ENCODE measurements at regions not wholly inside any gene's neighbourhood (a gene's known extent, or its start where the extent isn't known, plus 50 kb on each side); places are given as distances from the start of the nearest gene placed in this dataset.
A peak's percentile ranks its signal among the peaks of the same experiment; 100 is the strongest.

GRCh38 chr21:25079053-25079452 is 528.2 kb downstream of the MRPL39 start:
- POLR2A ChIA-PET, result no interaction called here
- Histone ChIP-seq H3K4me2 (replicated peaks; ENCODE audit: low read depth, low read length, poor library complexity, severe bottlenecking) (no peak overlapping the region), H3K27me3 (replicated peaks in 1 of 4; ENCODE audit: control extremely low read depth in 1 of 4, control insufficient read depth in 3 of 4, insufficient read depth in 4 of 4, low read length in 3 of 4) (no peaks in the 10 kb centered on the region), H3K9ac (ENCODE audit: low read length) (no peak overlapping the region), H4K20me1 (ENCODE audit: control insufficient read depth, insufficient read depth, low read length, poor library complexity, severe bottlenecking) (no peaks in the 10 kb centered on the region), H3K9me3 (ENCODE audit: control extremely low read depth in 1 of 3, control insufficient read depth in 2 of 3, insufficient read depth in 1 of 3, low read length in 2 of 3) (no peaks in the 10 kb centered on the region), H3K4me3 (ENCODE audit: control extremely low read depth in 1 of 5, extremely low read depth in 1 of 5, insufficient read depth in 1 of 5, low read depth in 2 of 5, low read length in 4 of 5) (no peak overlapping the region), H3K27ac (ENCODE audit: low read length in 2 of 2) (no peak overlapping the region), H3K36me3 (replicated peaks in 1 of 2; ENCODE audit: control extremely low read depth in 1 of 2, control insufficient read depth in 1 of 2, extremely low read depth in 1 of 2, insufficient read depth in 2 of 2, low read length in 1 of 2) (no peaks in the 10 kb centered on the region), H3K79me2 (ENCODE audit: control insufficient read depth, insufficient read depth, low read length) (no peaks in the 10 kb centered on the region), H3K4me1 (ENCODE audit: control insufficient read depth in 2 of 2, insufficient read depth in 2 of 2, low read length in 2 of 2) (peaks cover 3 to 7% of the 10 kb centered on the region in 2 donors), H2AFZ (ENCODE audit: insufficient read depth, low read depth, low read length, poor library complexity, severe bottlenecking) (no peak overlapping the region)
- H3K4me3 Mint-ChIP-seq, result no peak overlapping the region
- DNase-seq (no peak), ATAC-seq (ENCODE audit: low read depth) (no peak)
- no peak overlapping the region for H3K27ac Mint-ChIP-seq
- TF ChIP-seq CTCF (IDR thresholded peaks at IDR 0.05) (no peak), EZH2 (IDR thresholded peaks at IDR 0.05; ENCODE audit: borderline replicate concordance, insufficient read depth, low read depth, low read length, poor library complexity, severe bottlenecking) (no peak)
- CTCF ChIA-PET, result no interaction called here
- H3K4me1 Mint-ChIP-seq, result peaks cover 13% of the 10 kb centered on the region
- no peaks in the 10 kb centered on the region for H3K27me3 Mint-ChIP-seq
- 59% methylated on average over 3 of the region's 3 CpGs for WGBS (ENCODE audit: insufficient coverage)
- H3K9me3 Mint-ChIP-seq (ENCODE audit: insufficient read depth), result no peaks in the 10 kb centered on the region
- intact Hi-C loops (cut with micrococcal nuclease), result no loop called here

- intact Hi-C loops (cut with micrococcal nuclease), result no loop called here
- DNase-seq (peak; percentile 17), ATAC-seq (ENCODE audit: low read depth) (peak; percentile 36)
- Histone ChIP-seq H3K27me3 (replicated peaks in 1 of 4; ENCODE audit: control extremely low read depth in 1 of 4, control insufficient read depth in 3 of 4, insufficient read depth in 4 of 4, low read length in 3 of 4) (no peaks in the 10 kb centered on the region), H3K4me1 (ENCODE audit: control insufficient read depth in 2 of 2, insufficient read depth in 2 of 2, low read length in 2 of 2) (peaks cover 6% of the 10 kb centered on the region in 2 donors), H4K20me1 (ENCODE audit: control insufficient read depth, insufficient read depth, low read length, poor library complexity, severe bottlenecking) (no peaks in the 10 kb centered on the region), H3K4me3 (ENCODE audit: control extremely low read depth in 1 of 5, extremely low read depth in 1 of 5, insufficient read depth in 1 of 5, low read depth in 2 of 5, low read length in 4 of 5) (no peak overlapping the region), H3K36me3 (replicated peaks in 1 of 2; ENCODE audit: control extremely low read depth in 1 of 2, control insufficient read depth in 1 of 2, extremely low read depth in 1 of 2, insufficient read depth in 2 of 2, low read length in 1 of 2) (no peaks in the 10 kb centered on the region), H3K79me2 (ENCODE audit: control insufficient read depth, insufficient read depth, low read length) (no peaks in the 10 kb centered on the region), H3K9me3 (ENCODE audit: control extremely low read depth in 1 of 3, control insufficient read depth in 2 of 3, insufficient read depth in 1 of 3, low read length in 2 of 3) (no peaks in the 10 kb centered on the region), H2AFZ (ENCODE audit: insufficient read depth, low read depth, low read length, poor library complexity, severe bottlenecking) (peak overlapping the region; percentile 57), H3K27ac (ENCODE audit: low read length in 2 of 2) (peak overlapping the region in 1 of 2 donors; percentile 8), H3K4me2 (replicated peaks; ENCODE audit: low read depth, low read length, poor library complexity, severe bottlenecking) (no peak overlapping the region), H3K9ac (ENCODE audit: low read length) (no peak overlapping the region)
- no peaks in the 10 kb centered on the region for H3K9me3 Mint-ChIP-seq (ENCODE audit: insufficient read depth)
- peaks cover 18% of the 10 kb centered on the region for H3K4me1 Mint-ChIP-seq
- ChIA-PET POLR2A (no interaction called here), CTCF (no interaction called here)
- WGBS (ENCODE audit: insufficient coverage), result no CpG with 5 or more reads among the region's 1 CpG
- no peak overlapping the region for H3K4me3 Mint-ChIP-seq
- H3K27me3 Mint-ChIP-seq, result no peaks in the 10 kb centered on the region
- peak overlapping the region; percentile 32 for H3K27ac Mint-ChIP-seq
- no peak for TF ChIP-seq EZH2 (IDR thresholded peaks at IDR 0.05; ENCODE audit: borderline replicate concordance, insufficient read depth, low read depth, low read length, poor library complexity, severe bottlenecking)
- TF ChIP-seq CTCF (IDR thresholded peaks at IDR 0.05), result no peak
Observed at GRCh38 chr21:25062061-25062460, 545.2 kb downstream of the MRPL39 start.

Data from B cell (primary cell).